Fibroblast of mammary gland (primary cell): ENCODE measurements at regions not wholly inside any gene's neighbourhood (a gene's known extent, or its start where the extent isn't known, plus 50 kb on each side); places are given as distances from the start of the nearest gene placed in this dataset.
A peak's percentile ranks its signal among the peaks of the same experiment; 100 is the strongest.

Source experiments
- DNase-seq: peaks from one replicate; pipeline ENCODE4 v3.0.0-alpha.2; 2010; ENCODE audit warnings: low read depth
- H3K4me3 ChIP-seq: 2 replicates; pipeline ENCODE4 v1.5.1; 2011; ENCODE audit warnings: low read depth, mild to moderate bottlenecking, low read length, moderate library complexity; ENCODE audit not compliant: control insufficient read depth
- CTCF ChIP-seq: conservative IDR thresholded peaks from 2 replicates; pipeline ENCODE4 v1.5.1; 2011; ENCODE audit warnings: low read depth, low read length, inconsistent platforms; ENCODE audit not compliant: control insufficient read depth, insufficient read depth

- DNase-seq = peak; percentile 30
- no peak for TF ChIP-seq CTCF
Observed at GRCh38 chr2:23235292-23235691, 149.7 kb upstream of the KLHL29 start.

GRCh38 chr2:23235736-23236135 is 149.2 kb upstream of the KLHL29 start:
- TF ChIP-seq CTCF = no peak
- no peak for DNase-seq
- H3K4me3 ChIP-seq = no peak overlapping the region

More at GRCh38 chr2:23235292-23235691, 149.7 kb upstream of the KLHL29 start:
- H3K4me3 ChIP-seq = no peak overlapping the region

DNA sequence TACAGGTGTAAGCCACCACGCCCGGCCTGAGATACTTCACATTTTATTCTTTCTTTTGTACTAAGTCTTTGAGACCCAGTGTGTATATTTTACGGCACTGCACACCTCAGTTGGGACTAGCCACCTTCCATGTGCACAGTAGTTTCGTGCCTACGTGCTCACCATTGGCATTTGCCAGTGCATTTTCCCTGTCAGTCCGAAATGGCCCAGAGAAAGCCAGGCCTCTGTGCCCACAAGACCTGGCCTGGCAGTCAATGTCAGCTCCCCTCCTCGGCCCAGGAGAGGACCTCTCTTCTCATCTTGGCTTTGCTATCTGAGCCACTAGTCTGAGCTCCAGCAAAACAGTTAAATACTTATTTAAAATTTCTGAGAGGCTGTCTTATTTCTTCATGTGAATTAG is 147.8 kb upstream of the KLHL29 start:
- TF ChIP-seq CTCF = no peak
- no peak for DNase-seq
- H3K4me3 ChIP-seq = no peak overlapping the region

- no peak for DNase-seq
- TF ChIP-seq CTCF = no peak
- no peak overlapping the region for H3K4me3 ChIP-seq
Observed at GRCh38 chr2:23238011-23238657, 146.8 kb upstream of the KLHL29 start.

DNA sequence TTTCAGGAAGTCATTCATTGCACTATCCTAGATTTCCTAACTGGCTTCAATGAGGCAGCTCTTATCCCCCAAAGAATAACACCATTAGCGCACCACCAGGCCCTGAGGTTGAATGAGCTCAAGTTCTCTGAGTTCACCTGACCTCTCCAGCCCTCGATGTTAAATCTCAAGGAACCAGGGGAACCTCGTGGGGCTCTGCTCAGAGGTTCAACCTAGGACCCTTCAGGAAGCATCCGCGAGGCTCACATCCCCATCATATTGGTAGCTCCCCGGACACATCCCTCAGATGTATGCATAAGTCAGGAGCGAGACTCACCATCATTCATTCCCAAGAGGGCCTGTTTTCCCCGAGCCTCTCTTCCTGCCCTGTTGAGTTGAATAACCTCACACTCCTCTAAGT is 145.6 kb upstream of the KLHL29 start:
- no peak for TF ChIP-seq CTCF
- DNase-seq = no peak
- H3K4me3 ChIP-seq = no peak overlapping the region

GRCh38 chr2:23241121-23241520 is 143.9 kb upstream of the KLHL29 start:
- no peak for TF ChIP-seq CTCF
- DNase-seq = no peak
- no peak overlapping the region for H3K4me3 ChIP-seq

DNA sequence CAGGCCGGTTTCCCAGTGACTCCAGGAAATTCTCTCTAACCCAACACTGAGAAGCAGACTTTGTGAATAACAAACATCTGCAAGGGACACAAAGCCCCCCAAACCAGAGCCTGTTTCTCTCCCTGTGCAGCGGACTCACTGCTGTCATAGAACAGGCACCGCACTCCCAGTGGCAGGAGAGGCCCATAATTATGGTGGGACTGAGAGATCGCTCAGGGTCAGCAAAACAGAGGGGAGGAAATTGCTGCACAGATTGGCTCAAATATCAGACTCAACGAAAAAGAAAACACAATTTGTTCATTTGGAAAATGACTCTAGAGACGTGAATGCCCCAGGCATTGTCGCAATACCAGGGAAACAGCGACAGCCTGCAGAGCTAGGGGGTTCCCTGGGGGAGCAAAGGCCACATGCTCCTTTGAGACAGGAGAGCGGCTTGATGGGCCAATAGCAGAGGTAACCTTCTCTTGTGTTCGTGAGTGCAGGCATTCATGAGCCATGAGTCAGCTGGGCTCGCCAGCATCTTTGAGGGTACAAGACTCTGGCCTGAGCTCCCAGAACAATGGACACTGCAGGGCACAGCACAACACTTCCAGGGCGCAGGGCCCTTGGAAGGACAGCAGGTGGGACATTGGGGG is 143.3 kb upstream of the KLHL29 start:
- no peak for DNase-seq
- TF ChIP-seq CTCF = no peak
- H3K4me3 ChIP-seq = no peak overlapping the region
